Type B pancreatic cell (in vitro differentiated cells): ENCODE measurements at regions not wholly inside any gene's neighbourhood (a gene's known extent, or its start where the extent isn't known, plus 50 kb on each side); places are given as distances from the start of the nearest gene placed in this dataset.

Source experiments
- DNase-seq: peaks from one replicate; pipeline ENCODE4 v3.0.0; 2021; ENCODE audit warnings: mixed read lengths; ENCODE audit not compliant: unreplicated experiment; ENCODE audit errors: extremely low spot score
- H3K27ac Mint-ChIP-seq: 2 replicates; pipeline ENCODE4 v1.8.0; 2021; ENCODE audit warnings: mild to moderate bottlenecking, mixed read lengths
- H3K27me3 Mint-ChIP-seq: 2 replicates; pipeline ENCODE4 v1.8.0; 2021; ENCODE audit warnings: mixed read lengths
- H3K36me3 Mint-ChIP-seq: 2 replicates; pipeline ENCODE4 v1.8.0; 2021; ENCODE audit warnings: mixed read lengths
- H3K4me1 Mint-ChIP-seq: one replicate; pipeline ENCODE4 v1.8.0; 2021; ENCODE audit warnings: mixed read lengths; ENCODE audit not compliant: unreplicated experiment
- H3K4me3 Mint-ChIP-seq: 2 replicates; pipeline ENCODE4 v1.8.0; 2021; ENCODE audit warnings: mild to moderate bottlenecking, mixed read lengths
- H3K9me3 Mint-ChIP-seq: 2 replicates; pipeline ENCODE4 v1.8.0; 2021; ENCODE audit warnings: mixed read lengths
- TF ChIP-seq, protein P1 (sequence below): fragments of 200-600 bp; sonication (generic); conservative IDR thresholded peaks from 2 replicates; pipeline ENCODE4 v1.5.0; 2021; ENCODE audit warnings: antibody characterized with exemption, mild to moderate bottlenecking

DNA sequence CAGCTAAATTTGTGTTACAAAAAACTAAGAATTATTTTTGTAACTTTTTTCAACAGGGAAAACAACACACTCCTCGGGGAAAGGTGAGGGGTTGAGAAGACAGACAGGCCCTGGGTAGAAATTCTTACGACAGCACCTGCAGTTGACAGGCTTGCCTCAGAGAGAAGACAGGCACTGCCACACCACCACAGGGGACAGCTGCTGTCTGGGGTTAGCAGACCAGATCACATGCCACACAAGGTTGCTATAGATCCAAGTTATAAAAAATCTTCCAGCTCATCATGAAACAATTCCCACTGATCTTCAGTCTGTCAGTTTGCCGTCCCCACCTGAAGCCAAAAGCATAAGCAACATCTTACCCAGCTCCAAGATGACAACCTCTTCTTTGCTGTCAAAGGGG is 143.2 kb upstream of the ZCCHC13 start:
- H3K9me3 Mint-ChIP-seq, result peaks cover 11% of the 10 kb centered on the region

DNA sequence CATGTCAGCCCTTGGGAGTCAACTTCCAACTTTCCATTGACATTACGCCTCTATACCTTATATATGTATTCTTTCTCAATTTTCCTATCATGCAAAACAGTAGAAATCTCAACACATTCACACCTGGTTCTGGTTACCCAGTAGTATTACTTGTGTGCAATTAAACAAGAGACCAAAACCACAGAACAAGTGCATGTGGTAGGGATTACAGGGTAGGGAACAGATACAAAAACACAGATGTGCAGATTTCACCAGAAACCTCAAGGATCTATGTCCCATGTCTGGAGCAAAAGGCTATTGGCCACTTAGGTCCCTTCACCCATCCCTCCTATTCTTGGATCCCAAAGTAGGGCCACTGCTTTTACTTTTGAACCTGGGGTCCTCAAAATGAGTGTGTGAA is 143.6 kb upstream of the ZCCHC13 start:
- Mint-ChIP-seq H3K4me1 (no peaks in the 10 kb centered on the region), H3K4me3 (no peak overlapping the region), H3K9me3 (peaks cover 11% of the 10 kb centered on the region), H3K27me3 (no peaks in the 10 kb centered on the region), H3K36me3 (peaks cover 8% of the 10 kb centered on the region), H3K27ac (no peak overlapping the region)
- no peak for DNase-seq
- TF ChIP-seq, protein P1, sequence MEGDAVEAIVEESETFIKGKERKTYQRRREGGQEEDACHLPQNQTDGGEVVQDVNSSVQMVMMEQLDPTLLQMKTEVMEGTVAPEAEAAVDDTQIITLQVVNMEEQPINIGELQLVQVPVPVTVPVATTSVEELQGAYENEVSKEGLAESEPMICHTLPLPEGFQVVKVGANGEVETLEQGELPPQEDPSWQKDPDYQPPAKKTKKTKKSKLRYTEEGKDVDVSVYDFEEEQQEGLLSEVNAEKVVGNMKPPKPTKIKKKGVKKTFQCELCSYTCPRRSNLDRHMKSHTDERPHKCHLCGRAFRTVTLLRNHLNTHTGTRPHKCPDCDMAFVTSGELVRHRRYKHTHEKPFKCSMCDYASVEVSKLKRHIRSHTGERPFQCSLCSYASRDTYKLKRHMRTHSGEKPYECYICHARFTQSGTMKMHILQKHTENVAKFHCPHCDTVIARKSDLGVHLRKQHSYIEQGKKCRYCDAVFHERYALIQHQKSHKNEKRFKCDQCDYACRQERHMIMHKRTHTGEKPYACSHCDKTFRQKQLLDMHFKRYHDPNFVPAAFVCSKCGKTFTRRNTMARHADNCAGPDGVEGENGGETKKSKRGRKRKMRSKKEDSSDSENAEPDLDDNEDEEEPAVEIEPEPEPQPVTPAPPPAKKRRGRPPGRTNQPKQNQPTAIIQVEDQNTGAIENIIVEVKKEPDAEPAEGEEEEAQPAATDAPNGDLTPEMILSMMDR, result no peak

More for the DNA sequence above, 143.2 kb upstream of the ZCCHC13 start:
- no peak overlapping the region for H3K4me3 Mint-ChIP-seq
- TF ChIP-seq, protein P1, result no peak
- H3K4me1 Mint-ChIP-seq, result no peaks in the 10 kb centered on the region
- no peak for DNase-seq
- H3K27ac Mint-ChIP-seq, result no peak overlapping the region
- no peaks in the 10 kb centered on the region for H3K27me3 Mint-ChIP-seq
- H3K36me3 Mint-ChIP-seq, result peaks cover 8% of the 10 kb centered on the region

DNA sequence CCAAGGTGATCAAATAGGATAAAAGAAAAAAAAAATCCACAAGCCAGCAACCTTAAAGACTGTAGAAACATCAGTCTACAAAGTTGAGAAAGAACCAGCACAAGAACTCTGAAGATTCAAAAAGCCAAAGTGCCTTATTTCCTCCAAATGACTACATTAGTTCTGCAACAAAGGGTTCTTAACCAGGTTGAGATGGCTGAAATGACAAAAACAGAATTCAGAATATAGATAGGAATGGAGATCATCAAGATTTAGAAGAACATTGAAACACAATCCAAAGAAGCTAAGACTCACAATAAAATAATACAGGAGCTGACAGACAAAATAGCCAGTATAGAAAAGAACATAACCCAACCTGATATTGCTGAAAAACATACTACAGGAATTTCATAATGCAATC is 156.5 kb upstream of the ZCCHC13 start:
- Mint-ChIP-seq H3K36me3 (no peaks in the 10 kb centered on the region), H3K27ac (no peak overlapping the region), H3K9me3 (peaks cover 3% of the 10 kb centered on the region), H3K27me3 (no peaks in the 10 kb centered on the region), H3K4me3 (no peak overlapping the region), H3K4me1 (no peaks in the 10 kb centered on the region)
- TF ChIP-seq, protein P1, result no peak
- no peak for DNase-seq

DNA sequence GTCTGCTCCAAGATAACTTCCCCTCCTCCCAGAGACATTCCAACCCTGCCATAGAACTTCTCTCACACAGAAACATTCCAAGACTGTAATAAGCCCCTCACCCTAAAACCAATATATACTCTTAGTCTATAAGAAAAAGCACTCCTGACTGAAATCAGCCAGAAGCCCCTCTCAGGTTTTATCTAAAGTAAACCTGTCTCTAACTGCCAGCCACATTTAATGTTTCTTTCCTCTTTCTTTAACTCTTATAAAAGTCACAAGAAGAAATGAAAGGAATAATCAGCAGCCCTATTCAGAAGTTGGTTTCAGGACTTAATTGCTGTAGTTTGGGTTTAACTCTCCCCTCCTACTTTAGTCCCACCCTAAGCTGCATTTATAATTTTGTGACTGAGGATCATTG is 165.0 kb upstream of the ZCCHC13 start:
- no peaks in the 10 kb centered on the region for H3K27me3 Mint-ChIP-seq
- TF ChIP-seq, protein P1, result no peak
- peaks cover 4% of the 10 kb centered on the region for H3K36me3 Mint-ChIP-seq
- H3K4me1 Mint-ChIP-seq, result no peaks in the 10 kb centered on the region
- DNase-seq, result no peak
- no peak overlapping the region for H3K27ac Mint-ChIP-seq
- H3K9me3 Mint-ChIP-seq, result peaks cover 5% of the 10 kb centered on the region
- no peak overlapping the region for H3K4me3 Mint-ChIP-seq

DNA sequence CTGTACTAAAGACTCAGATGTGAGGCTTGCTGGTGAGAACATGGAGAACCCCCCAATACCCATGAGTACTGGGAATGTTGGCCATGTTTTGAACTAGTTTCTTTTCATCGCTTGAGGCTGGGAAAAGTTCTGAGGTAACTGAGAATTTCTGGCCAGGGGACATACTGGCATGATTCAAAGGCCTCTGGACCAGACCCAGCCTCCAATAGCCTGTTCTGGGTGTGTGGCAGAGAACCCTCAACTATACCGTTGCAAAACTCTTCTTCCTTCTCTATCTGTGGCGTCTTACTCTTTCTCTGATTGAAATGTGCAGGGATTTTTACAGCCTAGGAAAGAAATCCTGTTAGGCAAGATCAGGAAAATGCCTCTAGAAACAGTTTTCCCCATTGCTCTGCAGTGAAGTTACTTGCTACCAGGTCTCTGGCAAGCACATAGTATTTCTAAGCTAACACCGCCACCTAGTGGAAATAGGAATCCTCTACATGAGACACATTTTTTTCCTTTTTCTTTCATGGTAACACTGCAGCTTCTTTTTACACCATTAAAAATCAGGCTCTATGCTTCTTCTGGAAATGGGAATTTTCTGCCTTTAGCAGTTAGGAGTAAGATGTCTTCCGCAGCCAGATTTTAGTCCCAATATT is 170.7 kb upstream of the ZCCHC13 start:
- Mint-ChIP-seq H3K36me3 (peaks cover 4% of the 10 kb centered on the region), H3K9me3 (no peaks in the 10 kb centered on the region), H3K4me3 (no peak overlapping the region), H3K27me3 (no peaks in the 10 kb centered on the region), H3K27ac (no peak overlapping the region), H3K4me1 (peaks cover 4% of the 10 kb centered on the region)
- no peak for DNase-seq
- TF ChIP-seq, protein P1, result peak; percentile 90
